GM12872 (cell line): ENCODE measurements at regions not wholly inside any gene's neighbourhood (a gene's known extent, or its start where the extent isn't known, plus 50 kb on each side); places are given as distances from the start of the nearest gene placed in this dataset.

Experiments used
- TF ChIP-seq, protein P1 (sequence below): IDR thresholded peaks from 3 replicates; pipeline ENCODE4 v1.5.1; 2011; ENCODE audit warnings: low read depth, mild to moderate bottlenecking, low read length, moderate library complexity; ENCODE audit not compliant: insufficient read depth

DNA sequence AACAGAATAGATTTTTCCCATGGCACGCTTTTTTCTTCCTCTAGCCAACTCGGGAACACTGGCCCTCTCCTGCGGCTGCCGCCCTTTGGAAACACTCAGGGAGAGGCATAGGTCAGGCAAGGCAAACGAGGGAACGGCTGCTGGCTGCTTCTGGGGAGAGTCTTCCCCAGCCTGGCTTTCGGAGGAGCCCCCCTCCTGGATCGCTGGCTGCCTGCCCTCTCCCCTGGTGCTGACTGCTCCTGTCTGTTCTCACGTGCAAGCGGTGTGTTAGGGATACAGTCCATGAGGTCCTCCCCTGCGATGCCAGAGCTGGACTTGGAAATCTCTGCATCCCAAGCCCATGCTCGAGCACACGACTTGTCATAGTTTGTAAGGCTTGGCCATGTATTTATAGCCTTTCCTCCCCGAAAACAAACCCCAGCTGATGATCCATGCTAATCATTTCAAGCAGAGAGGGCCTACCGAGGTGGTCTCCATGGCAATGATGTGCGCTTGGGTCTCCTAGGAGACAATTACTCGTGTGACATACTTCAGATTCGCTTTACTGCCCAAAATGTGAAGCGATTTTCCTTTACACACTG, 315.6 kb upstream of the ATP10A start:
- TF ChIP-seq, protein P1, sequence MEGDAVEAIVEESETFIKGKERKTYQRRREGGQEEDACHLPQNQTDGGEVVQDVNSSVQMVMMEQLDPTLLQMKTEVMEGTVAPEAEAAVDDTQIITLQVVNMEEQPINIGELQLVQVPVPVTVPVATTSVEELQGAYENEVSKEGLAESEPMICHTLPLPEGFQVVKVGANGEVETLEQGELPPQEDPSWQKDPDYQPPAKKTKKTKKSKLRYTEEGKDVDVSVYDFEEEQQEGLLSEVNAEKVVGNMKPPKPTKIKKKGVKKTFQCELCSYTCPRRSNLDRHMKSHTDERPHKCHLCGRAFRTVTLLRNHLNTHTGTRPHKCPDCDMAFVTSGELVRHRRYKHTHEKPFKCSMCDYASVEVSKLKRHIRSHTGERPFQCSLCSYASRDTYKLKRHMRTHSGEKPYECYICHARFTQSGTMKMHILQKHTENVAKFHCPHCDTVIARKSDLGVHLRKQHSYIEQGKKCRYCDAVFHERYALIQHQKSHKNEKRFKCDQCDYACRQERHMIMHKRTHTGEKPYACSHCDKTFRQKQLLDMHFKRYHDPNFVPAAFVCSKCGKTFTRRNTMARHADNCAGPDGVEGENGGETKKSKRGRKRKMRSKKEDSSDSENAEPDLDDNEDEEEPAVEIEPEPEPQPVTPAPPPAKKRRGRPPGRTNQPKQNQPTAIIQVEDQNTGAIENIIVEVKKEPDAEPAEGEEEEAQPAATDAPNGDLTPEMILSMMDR, result no peak

DNA sequence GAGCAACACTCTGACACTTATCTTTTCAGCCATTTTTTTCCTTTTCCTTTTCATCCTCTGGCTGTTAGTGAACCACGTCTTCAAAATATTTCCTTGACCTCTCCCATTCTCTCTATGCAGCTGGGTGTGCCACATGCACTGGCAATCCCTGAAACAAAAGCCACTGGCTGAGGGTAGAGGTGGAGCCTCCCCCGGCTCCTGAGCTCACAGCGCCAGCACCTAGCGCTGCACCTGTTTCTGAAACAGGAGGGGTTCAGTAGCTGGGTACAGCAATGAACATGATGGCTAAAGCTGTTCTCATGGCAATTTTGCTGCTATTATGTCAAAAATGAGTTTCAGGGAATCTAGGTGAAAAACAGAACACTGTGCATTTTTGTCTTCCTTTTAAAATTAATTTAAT, 314.7 kb upstream of the ATP10A start:
- TF ChIP-seq, protein P1, result no peak

DNA sequence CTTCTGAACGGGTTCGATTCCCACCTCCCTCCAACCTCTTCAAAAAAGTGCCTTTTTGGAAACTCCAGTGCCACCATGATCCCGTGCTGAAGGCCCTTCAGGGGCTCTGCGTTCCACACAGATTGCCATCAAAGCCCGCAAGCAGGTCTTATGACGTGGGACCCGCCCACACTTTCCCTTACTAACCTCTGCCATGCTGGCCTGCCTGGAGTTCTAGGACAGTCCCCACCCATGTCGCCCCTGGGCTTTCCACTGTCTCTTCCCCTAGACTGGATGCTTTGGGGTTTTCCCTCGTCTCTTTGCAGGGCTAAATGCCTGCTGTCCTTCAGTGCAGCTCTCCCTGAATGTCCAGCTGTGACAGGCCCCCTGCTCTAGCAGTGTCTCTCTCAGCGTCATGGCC, 313.7 kb upstream of the ATP10A start:
- TF ChIP-seq, protein P1, result no peak

DNA sequence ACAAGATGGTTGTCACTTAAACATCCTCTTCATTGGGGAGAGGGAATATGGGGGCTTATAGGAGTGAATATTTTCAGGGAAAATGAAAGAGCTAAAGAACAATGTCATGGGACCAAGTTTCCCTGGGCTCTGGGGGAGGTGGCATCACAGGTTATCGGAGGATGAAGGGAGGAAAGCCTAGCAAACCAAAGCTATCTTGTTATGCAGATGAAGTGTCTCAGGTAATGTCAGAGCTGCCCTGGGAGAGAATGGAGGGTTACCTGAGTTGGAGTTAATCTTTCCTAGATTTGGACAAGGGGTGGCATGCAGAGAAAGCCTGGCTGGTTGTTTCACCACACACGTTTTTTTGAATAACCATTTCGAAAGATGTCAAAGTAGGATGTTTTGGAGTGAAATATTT, 308.1 kb upstream of the ATP10A start:
- TF ChIP-seq, protein P1, result no peak

DNA sequence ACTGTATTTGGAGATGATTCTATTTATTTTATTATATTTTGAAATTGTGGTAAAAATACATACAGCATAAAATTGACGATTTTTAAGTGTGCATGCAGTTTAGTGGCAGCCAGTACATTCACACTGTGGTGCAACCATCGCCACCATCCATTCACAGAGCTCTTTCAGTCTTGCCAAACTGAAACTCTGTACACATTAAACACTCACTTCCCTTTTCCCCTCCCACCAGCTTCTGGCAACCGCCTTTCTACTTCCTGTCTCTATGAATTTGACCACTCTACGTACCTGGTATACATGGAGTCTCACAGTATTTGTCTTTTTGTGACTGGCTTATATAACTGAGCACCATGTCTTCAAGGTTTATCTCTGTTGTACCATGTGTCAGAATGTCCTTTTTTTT, 303.3 kb upstream of the ATP10A start:
- TF ChIP-seq, protein P1, result no peak

DNA sequence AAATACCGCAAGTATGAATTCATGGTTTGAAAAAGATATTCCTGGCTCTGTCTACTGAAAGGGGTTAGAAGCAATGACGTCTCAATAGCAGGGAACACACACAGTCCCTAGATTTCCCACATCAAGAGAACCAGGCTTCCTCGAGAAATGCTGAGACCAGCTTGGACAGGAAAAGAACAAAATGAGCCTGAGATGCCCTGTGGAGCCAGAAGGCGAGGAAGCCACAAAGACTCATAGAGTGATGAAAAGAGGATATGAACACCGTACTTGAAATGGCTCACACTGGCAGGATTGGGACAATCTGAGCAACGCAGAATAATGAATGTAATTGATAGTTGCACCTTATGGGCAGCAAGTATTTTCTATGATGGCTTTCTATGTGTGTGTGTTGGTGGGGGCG, 302.4 kb upstream of the ATP10A start:
- TF ChIP-seq, protein P1, result no peak

DNA sequence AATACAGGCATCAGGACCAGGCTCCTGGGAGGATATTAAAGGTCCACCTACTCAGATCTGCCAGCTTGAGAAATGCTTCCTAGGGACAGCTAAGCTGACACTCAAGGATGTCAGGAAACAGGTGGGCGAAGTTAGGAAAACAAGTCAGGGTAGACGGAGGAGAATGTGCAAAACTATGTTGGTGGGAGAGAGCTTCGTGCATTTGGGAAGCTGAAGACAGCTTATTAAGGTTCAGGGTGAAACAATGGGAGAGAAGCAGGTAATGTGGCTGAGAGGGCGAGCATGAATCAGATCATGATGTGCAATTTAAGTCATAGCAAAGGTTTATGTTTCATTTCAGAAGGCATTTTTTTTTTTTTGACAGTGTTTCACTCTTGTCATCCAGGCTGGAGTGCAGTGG, 297.2 kb upstream of the ATP10A start:
- TF ChIP-seq, protein P1, result no peak
